HG02678 (cell line): ENCODE measurements at regions not wholly inside any gene's neighbourhood (a gene's known extent, or its start where the extent isn't known, plus 50 kb on each side); places are given as distances from the start of the nearest gene placed in this dataset.

Source experiments
- ATAC-seq: cut with Tn5 transposase; IDR thresholded peaks from one replicate; pipeline ENCODE4 v1.9.1; 2021; ENCODE audit warnings: mild to moderate bottlenecking, moderate library complexity; ENCODE audit not compliant: unreplicated experiment

DNA sequence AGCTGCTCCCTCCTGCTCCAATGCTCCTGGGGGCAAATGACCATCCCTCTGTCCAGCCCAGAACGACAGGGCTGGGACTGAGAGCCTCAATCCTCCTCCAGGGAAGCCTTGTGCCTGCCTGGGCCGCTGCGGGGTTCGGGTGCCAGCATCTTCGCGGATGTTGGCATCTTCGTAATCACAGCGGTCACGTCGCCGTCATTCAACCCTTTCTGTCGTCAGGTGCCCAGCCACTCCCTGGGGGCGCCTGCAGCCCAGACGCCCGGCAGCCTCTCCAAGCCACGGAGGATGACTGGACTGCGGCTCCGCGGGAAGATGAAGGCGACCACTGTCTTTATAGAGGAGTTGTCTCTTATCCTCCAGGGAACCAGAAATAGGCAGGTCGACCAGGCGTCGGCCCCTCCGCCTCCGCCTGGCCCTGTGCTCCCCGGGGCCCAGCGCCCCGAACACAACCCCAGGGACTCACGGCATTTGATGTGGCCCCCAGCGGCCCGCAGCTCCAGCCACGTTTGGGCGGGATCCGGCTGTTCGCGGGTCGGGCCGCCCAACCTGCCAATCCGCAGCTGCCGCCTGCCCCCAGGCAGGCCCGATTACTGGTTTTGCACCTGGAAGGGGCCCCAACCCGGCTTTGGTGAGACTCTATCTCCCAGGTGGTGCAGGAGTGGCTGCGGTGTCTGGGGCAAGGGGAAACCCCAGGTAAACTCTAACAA is 113.9 kb downstream of the THNSL2 start:
- no peak for ATAC-seq

DNA sequence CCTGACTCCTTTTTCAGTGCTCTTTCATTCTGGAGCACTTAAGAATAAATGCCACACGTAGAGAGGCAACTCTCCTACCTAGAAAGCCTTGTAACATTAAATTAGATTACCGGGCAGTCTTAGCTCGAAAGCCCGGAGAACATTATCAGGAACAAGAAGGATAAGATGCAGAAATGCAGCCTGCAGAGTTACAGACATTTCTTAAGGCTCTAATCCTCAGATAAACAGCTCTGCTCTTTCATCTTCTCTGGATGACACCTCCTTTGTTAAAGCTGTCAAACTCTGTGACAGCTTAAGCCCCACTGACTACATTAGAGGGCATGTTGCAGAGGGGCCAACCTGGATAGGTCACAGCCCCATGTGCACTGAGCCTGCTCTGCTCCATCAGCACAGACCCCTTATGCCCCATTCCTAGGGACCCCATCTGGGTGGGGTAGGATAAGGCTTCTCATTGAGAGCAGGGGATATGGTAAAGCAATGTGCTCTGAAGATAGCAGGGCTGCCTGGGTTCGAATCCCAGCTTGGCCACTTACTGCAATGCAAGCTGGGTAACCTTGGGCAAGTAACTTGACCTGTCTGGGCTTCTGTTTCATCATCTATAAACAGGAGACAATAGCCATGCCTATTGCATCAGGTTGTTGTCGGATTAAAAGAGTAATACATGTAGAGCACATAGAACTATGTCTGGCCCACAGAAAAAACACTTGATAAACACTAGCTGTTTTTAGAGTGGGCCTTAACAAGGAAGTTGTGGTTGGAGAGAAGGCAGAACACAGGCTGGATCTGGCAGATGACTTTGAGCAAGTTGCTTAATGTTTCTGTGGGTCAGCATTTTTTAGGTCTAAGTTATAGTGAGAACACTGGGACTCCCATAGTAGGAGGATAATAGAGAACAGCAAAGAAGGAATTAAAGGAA is 111.4 kb downstream of the THNSL2 start:
- ATAC-seq: no peak

DNA sequence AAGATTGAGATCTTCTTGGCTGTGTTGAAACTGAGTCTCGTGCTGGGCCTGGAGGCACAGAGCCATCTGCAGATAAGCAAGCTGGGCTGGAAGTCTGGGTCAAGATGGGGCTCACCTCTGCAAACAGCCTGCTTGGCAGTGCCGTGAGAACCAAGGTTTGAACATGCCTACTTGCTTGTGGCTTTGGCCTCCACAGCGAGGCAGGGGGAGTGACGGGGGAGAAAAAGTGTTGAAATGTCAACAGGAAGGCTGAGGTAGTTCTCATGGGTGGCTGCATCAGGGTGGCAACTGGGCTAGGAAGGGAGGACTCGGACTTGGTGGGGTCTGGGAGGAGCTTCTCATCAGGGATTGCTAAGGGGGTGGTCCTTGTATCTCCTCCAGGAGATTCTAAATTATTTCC is 99.7 kb downstream of the THNSL2 start:
- no peak for ATAC-seq

DNA sequence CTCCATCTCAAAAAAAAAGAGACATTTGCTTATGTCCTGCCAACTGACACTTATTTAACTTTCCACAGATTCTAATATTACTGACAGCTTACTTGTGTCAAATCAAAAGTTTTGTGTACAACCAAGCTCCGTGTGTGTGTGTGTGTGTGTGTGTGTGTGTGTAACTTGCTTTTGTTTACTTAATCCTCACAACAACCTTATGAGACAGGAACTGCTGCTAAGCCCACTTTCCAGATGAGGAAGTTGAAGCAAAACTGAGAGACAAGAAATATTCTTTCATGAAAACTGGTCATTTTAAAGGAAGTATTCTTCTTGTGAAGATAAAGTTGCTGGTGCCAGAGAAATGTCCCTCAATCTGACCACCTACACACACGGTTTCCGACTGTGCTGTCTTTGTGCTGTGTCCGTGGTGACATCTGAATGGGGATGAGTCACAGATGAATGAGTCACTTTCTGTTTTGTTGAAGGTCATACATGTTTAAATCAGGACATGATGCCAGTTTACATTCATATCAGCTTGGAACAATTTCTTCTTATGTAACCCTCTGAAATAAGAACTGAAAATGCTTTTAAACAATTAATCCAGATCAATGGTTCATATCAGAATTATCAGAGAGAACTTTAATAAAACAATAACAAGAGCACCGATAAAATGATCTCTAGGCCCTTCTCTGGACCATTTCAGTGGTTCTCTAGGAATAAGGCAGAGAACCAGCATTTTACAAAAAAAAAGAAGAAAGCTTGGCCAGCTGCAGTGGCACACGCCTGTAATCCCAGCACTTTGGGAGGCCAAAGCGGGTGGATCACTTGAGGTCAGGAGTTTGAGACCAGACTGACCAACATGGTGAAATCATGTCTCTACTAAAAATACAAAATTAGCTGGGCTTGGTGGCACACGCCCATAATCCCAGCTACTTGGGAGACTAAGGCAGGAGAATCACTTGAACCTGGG is 95.5 kb downstream of the THNSL2 start:
- ATAC-seq: peak; percentile 47

DNA sequence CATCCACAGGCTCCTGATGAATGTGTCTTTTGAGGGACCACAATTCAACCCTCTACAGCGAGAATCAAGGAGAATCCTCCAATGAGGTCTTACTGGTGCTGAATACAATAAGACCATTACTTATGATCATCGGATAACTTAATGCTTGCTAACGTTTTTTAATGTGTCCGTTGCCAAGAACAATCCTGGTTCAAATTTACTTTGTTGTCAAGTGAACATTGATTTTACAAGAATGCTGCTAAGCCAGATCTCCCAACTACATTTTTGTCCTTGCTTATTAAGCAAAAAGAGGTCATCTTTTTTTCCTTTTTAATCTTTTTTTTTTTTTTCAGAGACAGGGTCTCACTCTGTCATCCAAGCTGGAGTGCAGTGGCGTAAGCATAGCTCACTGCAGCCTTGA is 93.7 kb downstream of the THNSL2 start:
- no peak for ATAC-seq

DNA sequence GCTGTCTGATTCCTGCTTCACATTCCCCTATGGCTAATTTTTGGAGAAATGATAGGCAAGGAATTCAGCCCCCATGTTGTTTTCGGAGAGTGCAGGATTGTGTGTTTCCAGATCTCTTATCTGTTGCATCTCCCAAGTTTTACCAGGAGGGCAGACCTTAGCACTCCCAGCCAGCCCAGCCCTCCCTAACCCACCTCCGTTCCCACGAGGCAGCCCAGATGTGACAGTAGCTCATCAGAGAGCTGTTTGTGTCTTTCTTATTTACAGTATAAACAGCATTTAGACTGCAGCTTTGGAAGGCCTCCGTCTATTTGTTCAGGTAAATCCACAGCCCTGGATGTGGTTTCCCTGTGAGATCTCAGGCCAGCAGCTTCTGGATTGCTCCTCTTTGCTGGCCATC is 91.6 kb downstream of the THNSL2 start:
- no peak for ATAC-seq

DNA sequence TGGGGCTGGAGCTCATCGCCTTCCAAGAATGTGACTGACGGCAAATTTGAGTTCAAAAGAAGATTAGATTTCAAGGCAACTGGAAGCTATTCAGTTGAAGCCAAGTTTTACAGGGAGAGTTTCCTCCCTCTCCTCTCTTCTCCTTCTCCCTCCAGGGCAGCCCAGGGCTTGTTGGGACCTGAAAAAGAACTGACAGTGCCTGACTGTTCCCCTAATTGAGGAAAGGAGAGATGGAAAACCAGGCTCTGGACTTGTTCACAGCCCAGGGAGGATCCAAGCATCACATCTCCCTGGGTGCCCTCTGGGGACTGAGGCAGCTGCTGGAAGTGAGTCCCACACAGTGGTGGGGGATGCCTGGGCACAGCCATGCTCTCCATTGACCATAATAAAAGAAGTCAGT is 88.1 kb downstream of the THNSL2 start:
- no peak for ATAC-seq

DNA sequence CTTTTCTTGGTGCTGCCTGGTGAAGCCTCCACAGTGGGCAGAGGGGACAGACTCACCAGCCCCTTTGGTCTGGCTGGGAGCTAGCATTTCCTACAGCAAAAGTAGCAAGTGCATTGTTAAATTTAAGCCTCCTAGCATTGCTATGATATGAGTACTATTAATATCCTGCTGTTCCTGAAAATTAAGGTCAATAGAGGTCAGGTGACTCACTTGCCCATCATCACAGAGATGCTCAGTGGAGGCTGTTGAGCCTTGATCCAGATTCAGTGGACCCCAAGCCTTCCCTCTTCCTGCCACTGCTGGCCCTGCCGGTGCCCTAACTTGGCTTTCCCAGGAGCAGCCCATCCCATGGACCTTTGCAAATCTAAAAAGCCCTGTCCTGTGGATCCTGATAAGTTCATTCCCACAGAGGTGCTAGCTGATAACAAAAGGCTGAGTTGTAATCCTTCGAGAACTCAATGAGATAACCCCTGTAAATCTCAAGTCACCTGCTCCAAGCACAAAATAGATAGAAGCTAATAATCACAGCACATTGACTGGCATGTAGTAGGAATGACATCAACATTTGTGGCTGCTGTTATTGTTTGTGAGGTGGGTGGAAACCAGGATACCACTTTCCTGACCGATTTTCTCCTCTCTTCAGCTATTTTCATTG is 84.4 kb downstream of the THNSL2 start:
- ATAC-seq: no peak

DNA sequence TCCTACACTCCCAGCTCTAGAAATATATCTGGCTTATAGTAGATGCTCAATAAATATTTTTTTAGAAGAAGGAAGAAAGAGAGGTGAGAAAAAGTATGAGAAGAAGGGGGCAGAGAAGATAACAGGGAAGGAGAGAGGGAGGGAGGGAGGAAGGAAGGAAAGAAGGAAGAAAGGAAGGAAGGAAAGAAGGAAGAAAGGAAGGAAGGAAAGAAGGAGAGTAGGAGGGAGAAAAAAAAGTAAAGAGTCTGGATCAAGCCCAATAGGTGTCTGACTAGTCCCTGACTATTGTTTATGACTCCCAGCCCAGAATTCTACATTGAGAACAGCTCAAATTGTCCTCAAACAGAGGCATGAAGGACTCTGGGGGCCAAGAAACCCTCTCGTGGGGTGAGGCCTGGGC is 83.9 kb downstream of the THNSL2 start:
- ATAC-seq: no peak

DNA sequence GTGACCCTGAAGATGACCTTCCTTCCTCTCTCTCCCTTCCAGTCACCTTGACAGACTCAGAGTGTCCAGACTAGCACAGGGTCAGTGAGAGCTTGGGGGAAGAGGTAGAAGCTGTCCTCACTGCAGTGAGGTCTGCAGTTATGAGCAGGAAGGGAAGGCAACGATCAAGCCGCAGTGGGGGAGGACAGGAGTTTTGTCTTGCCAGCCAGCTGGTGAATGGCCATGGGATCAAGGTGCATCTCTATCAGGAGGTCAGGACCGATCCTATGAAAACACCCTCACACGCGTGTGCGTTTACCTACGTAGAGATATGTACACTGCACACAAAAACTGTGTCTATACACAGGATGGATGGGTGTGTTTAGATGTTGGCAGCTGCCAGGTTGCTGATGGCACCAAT is 83.2 kb downstream of the THNSL2 start:
- no peak for ATAC-seq

DNA sequence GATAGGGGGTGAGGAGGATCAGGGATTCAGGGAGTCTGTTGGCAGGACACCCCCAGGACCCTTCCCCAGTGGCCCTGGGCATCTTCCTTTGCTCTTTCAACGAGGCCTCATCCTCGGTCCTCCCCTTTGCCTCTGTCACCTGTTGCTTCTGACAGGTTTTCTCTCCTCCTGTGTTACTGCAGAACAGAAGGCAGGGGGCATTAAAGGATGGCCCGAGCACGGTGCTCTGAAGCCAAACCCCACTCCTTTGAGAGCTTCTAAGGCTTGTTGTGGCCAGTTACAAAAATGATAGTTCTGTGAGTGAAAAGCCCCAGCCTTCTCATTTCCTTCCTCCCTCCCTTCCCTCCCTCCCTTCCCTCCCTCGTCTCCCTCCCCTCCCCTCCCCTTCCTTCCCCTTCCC is 82.5 kb downstream of the THNSL2 start:
- ATAC-seq: no peak

DNA sequence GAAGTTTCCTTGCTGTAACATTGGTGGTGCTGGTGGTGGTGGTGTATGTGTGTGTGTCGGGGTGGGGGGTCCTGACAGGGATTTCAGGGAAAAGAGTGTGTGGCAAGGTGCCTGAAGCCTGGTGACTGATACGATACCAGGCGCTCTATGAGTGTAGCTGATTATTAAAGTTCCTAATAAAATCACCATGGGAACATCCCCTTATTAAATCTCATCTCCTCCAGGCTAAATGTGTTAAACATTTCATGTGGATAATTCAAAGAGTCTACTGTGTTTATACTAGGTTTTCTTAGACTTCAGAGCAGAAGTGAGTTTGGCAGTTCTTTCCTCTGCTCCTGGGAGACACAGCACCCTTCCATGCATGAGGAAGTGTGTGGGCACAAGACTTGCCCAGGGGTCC is 82.0 kb downstream of the THNSL2 start:
- no peak for ATAC-seq

DNA sequence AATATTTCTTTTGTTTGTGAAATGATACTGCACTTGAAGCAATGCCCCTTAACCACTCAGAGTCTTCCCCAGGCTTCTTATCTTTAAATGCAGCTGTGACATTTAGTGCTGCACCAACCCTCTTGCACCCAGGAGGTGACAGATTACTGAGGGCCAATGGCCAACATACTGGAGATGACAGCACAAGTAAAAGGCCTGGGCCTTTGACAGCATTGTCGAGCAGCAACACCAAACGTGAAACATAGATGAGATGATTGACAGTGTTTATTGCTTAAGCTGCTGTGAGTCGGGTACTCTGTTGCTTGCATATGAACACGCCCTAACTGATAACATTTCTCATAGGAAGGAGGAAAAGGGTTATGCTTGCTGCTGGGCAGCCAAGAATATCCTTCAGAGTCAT is 80.3 kb downstream of the THNSL2 start:
- ATAC-seq: no peak

DNA sequence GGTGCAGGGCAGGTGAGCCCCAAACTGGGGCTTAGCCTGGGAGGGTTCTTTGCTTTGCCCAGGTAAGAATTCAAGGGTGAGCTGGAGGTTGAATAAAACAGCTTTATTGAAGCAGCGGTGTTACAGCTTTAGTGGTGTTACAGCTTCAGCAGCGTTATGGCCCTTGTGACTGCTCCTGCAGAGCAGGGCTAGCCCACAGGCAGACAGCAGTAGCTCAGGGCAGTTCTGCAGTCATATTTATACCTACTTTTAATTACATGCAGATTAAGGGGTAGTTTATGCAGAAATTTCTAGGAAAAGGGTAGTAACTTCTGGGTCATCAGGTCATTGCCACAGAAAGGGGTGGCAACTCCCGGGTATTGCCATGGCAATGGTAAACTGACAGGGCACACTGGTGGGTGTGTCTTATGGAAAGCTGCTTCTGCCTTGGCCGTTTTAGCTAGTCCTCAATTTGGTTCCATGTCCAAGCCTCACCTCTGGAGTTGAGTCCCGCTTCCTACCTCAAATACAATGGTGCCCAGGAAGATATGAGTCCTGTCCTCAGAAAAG is 78.2 kb downstream of the THNSL2 start:
- no peak for ATAC-seq

DNA sequence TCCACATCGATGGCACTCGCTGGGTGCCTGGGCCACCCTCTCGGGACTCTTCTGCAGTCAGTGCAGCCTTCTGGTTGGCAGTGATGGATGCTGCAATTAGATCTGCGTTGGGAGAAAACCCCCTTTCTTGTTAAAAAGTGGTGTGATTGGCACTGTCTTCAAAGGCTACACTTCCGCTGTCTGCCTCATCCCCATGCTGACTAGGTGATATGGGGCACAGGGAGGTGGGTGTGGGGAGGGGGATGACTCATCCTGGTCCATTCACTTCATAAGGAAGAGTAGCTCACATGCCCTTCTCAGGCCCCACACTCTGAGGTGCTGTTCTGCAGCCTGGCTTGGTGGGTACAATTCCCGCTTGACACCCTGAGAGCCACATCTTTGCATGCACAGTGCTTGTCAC is 77.4 kb downstream of the THNSL2 start:
- no peak for ATAC-seq

DNA sequence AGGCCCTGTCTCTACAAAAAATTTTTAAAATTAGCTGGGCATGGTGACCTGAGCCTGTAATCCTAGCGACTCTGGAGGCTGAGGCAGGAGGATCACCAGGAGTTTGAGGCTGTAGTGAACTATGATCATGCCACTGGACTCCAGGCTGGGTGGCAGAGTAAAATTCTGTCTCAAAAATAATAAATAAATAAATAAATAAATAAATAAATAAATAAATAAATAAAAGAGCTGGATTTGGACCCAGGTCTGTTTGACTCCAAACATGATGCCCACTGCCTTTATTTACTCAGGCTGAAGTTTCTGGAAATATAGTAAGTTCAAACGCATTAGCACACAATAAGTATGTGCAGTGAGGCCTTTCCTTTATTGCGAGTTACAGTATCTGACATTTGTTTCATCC is 75.0 kb downstream of the THNSL2 start:
- ATAC-seq: no peak

DNA sequence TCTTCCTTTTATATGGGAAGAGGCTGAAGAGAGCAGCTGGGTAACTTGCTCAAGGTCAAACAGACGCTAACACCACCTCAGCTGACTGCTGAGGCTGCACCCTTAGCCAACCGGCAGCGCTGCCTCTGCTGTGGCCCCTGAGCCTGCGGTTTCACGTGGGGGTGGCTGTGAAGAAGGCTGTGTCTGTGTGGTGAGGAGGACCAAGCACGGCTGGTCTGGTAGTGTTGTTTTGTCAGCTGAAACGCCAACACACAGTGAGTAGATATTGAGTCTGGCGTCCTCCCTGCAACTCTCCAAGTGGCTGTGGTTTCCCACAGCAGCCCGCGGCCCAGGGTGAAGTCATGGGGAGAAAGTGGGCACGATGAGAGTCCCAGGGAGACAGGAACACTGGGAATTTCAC is 69.6 kb downstream of the THNSL2 start:
- ATAC-seq: no peak

DNA sequence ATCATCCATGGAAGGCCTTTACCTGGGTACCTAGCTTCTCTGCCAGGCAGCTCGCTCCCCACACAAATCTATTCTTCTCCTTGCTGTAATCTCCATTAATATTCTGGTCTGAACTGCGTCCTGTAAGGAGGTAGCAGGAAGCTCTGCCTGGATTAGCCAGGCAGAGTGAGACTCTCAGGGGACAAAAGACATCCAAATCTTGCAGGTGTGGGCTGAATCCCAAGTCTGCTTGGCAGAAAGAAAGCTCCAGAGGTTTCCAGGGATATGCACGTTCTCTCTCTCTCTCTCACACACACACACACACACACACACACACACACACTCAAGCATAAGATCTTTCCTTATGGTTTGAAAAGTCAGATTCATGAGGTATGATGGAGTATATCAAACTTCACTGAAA is 66.5 kb downstream of the THNSL2 start:
- ATAC-seq: no peak
